HG02852 (cell line): ENCODE measurements at regions not wholly inside any gene's neighbourhood (a gene's known extent, or its start where the extent isn't known, plus 50 kb on each side); places are given as distances from the start of the nearest gene placed in this dataset.

Experiments
- ATAC-seq: cut with Tn5 transposase; IDR thresholded peaks from one replicate; pipeline ENCODE4 v1.9.1; 2021; ENCODE audit warnings: mild to moderate bottlenecking, moderate library complexity; ENCODE audit not compliant: unreplicated experiment

- ATAC-seq, result no peak
Measured at GRCh38 chr9:88753691-88754367, 218.9 kb downstream of the NXNL2 start.

GRCh38 chr9:88754452-88754851, 219.5 kb downstream of the NXNL2 start:
- no peak for ATAC-seq

- ATAC-seq, result no peak
Measured at GRCh38 chr9:88754886-88755285, 219.9 kb downstream of the NXNL2 start.

- ATAC-seq, result no peak
Measured at GRCh38 chr9:88757406-88758010, 222.5 kb downstream of the NXNL2 start.

GRCh38 chr9:88759364-88759763, 224.4 kb downstream of the NXNL2 start:
- no peak for ATAC-seq

- ATAC-seq, result no peak
Measured at GRCh38 chr9:88766778-88767503, 224.3 kb upstream of the S1PR3 start.

- ATAC-seq, result no peak
Measured at GRCh38 chr9:88767504-88767790, 223.8 kb upstream of the S1PR3 start.

GRCh38 chr9:88772575-88772974, 218.7 kb upstream of the S1PR3 start:
- ATAC-seq, result no peak

- ATAC-seq, result no peak
Measured at GRCh38 chr9:88773126-88773525, 218.1 kb upstream of the S1PR3 start.

- no peak for ATAC-seq
Measured at GRCh38 chr9:88773627-88774244, 217.5 kb upstream of the S1PR3 start.

- no peak for ATAC-seq
Measured at GRCh38 chr9:88775037-88775471, 216.2 kb upstream of the S1PR3 start.

- no peak for ATAC-seq
Measured at GRCh38 chr9:88775559-88775958, 215.7 kb upstream of the S1PR3 start.

GRCh38 chr9:88775966-88776365, 215.3 kb upstream of the S1PR3 start:
- ATAC-seq, result no peak

- no peak for ATAC-seq
Measured at GRCh38 chr9:88776717-88777497, 214.4 kb upstream of the S1PR3 start.

- no peak for ATAC-seq
Measured at GRCh38 chr9:88777498-88778312, 213.6 kb upstream of the S1PR3 start.

- no peak for ATAC-seq
Measured at GRCh38 chr9:88781628-88782391, 209.5 kb upstream of the S1PR3 start.

GRCh38 chr9:88782931-88783710, 208.1 kb upstream of the S1PR3 start:
- no peak for ATAC-seq

- no peak for ATAC-seq
Measured at GRCh38 chr9:88783711-88784083, 207.6 kb upstream of the S1PR3 start.

GRCh38 chr9:88784960-88785359, 206.3 kb upstream of the S1PR3 start:
- no peak for ATAC-seq
